SK-MEL-5 (cell line): ENCODE measurements at regions not wholly inside any gene's neighbourhood (a gene's known extent, or its start where the extent isn't known, plus 50 kb on each side); places are given as distances from the start of the nearest gene placed in this dataset.
A peak's percentile ranks its signal among the peaks of the same experiment; 100 is the strongest.

ENCODE experiments used
- DNase-seq: peaks from one replicate; pipeline ENCODE4 v3.0.0-alpha.2; 2016; ENCODE audit warnings: low read depth, low spot score
- in situ Hi-C: cut with HindIII; loops from 2 replicates; pipeline ENCODE4 v1.10.0; 2016; ENCODE audit warnings: low sequenced_read_pairs, high pct_unique_total_duplicates, low pct_unique_long_range_greater_than_20kb

DNA sequence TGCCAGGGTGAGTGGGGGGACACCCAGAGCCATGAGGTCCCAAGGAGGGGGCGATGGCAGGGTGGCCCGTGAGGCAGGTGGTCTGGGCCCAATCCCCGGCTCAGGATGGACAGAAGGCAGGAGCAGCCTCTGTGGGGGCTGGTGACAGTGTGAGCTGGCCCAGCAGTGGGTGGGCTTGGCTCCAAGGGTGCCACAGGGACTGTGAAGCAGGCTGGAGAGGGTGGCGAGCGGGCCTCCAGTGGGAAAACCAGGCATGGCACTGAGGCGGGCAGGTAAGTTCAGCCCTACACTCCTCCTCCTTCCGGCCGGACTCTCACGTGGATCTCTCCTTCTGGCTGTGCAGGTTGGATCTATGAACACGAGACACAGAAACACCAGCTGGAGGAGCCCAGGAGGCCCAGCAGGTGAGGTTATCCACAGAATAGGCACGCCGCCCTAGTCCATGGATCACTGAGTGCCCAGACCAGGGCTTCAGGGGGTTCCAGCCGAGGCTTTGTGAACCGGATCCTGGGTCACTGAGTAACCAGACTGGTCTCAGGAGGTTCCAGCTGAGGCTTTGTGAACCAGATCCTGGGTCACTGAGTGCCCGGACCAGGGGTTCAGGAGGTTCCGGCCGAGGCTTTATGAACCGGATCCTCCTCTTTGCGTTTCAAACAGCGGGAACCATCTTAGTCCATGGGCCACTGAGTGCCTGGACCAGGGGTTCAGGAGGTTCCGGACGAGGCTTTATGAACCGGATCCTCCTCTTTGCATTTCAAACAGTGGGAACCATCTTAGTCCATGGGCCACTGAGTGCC lies 76.4 kb upstream of the BHLHE23 start:
- in situ Hi-C loops = no loop called here
- DNase-seq = no peak

DNA sequence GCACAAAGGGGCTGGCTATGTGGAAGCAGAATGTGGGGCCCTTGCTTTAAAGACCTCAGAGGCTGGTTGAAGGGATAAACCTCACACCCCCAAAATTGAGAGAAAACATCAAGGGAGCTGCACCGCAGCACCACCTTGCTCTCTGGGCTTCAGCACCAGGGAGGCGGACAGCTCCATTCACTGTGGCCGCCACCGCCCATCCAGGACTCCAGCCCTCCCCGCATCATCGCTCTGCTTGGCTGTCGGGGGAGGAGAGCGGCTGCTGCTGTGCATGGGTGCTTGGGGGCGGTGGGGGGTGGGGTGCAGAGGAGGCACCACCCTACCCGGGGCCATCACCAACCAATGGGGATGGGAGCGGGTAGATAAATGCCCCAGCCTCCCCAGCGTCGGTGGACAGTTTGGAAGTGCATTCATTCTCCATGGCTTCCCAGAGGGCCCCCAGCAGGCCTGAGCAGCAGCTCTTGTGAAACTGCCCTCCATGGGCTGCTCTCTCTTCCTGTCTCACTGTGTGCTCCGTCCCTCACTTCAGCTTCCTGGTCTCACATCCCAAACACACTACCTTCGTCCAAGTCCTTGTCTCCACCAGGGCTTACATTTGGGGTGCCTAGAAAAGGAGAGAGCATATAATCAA lies 75.7 kb upstream of the BHLHE23 start:
- DNase-seq = peak; percentile 30
- in situ Hi-C loops = no loop called here

- in situ Hi-C loops = no loop called here
- DNase-seq = no peak
Measured at GRCh38 chr20:63081831-63082230, 75.1 kb upstream of the BHLHE23 start.

DNA sequence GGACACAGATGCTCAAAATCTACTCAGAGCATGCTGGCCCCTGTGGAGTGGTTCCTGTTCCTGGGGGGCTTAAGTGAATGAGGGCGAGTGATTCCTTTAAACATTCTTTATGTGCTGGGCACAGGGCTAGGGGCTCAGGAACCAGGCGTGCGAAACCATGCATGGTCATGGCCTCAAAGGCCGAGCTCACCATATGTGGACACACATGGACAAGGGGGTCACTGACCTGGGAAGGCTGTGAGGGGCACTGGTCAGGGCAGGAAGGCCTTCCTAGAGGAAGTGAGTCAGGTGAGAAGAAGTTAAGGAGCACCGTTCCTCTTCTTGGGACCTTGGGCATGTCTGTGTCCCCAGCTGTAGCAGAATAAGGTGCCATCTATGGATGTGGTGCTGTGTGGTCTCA lies 74.6 kb upstream of the BHLHE23 start:
- no peak for DNase-seq
- in situ Hi-C loops = no loop called here

DNA sequence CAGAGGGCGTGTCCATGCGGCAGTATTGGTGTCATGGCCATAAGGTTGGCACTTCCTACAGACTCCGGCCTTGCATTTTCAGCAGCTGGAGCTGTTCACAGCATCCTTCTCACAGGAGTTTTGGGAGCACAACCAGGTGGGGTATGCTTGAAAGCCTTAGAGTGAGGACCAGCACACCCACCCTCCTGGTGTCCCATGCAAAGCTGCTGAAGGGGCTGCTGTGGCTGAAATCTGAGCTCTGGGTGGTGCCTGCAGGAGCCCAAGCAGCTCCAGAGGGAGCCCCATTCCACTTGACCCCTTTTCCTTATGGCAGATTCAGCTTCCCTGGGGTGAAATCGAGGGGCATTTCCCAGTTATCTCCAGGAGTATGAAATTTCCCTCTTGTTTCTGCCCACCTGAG lies 74.0 kb upstream of the BHLHE23 start:
- DNase-seq = no peak
- in situ Hi-C loops = no loop called here

- in situ Hi-C loops = no loop called here
Measured at GRCh38 chr20:63080411-63080810, 73.6 kb upstream of the BHLHE23 start.

GRCh38 chr20:63079971-63080370 lies 73.2 kb upstream of the BHLHE23 start:
- DNase-seq = no peak
- in situ Hi-C loops = no loop called here

More at GRCh38 chr20:63080411-63080810, 73.6 kb upstream of the BHLHE23 start:
- no peak for DNase-seq

- DNase-seq = no peak
- in situ Hi-C loops = no loop called here
Measured at GRCh38 chr20:63077705-63078104, 70.9 kb upstream of the BHLHE23 start.

- in situ Hi-C loops = no loop called here
- no peak for DNase-seq
Measured at GRCh38 chr20:63076421-63076820, 69.7 kb upstream of the BHLHE23 start.

DNA sequence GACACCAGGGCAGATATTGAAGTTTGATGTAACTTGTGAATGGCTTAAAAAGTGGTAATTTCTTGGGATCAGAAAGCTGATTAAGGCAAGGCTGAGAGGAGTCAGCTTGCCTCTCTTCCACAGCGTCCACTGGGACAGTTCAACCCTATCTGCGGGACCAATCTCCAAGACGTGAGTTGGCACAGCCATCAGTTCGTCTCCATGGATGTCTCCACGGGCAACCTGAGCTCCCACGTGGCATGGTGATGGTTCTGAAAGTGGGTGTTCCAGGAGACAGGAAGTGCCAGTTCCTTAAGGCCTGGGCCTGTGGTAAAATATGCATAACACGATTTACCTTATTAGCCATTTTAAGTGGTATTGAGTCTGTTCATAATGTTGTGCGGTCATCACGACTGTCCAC lies 67.9 kb upstream of the BHLHE23 start:
- in situ Hi-C loops = no loop called here
- DNase-seq = no peak

DNA sequence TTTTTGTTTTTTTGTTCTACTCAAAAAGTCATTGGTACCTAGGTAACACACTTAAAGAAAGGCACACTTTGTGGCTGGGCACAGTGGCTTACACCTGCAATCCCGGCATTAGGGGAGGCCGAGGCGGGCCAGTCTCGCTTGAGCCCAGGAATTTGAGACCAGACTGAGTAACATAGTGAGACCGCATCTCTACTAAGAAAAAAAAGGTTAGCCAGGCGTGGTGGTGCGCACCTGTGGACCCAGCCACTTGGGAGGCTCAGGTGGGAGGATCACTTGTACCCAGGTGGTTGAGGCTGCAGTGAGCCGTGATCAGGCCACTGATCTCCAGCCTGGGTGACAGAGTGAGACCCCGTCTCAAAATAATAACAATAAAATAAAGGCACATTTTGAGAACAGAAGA lies 67.4 kb upstream of the BHLHE23 start:
- in situ Hi-C loops = no loop called here
- no peak for DNase-seq

DNA sequence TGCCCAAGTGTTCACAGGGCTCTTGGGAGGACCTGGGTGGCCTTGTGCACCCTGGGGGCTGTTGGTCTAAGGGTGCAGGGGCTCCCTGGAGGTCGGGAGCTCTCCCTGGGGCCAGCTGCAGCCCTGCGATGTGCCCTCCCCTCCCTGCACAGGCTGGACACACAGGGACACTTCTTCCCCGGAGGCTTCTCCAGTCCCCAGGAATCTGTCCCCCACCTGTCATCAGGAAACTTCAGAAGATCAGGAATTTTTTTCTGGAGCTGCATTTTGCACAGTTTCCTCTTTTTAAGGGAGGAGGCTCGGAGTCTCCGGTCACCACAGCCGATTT lies 66.9 kb upstream of the BHLHE23 start:
- in situ Hi-C loops = no loop called here
- DNase-seq = no peak

DNA sequence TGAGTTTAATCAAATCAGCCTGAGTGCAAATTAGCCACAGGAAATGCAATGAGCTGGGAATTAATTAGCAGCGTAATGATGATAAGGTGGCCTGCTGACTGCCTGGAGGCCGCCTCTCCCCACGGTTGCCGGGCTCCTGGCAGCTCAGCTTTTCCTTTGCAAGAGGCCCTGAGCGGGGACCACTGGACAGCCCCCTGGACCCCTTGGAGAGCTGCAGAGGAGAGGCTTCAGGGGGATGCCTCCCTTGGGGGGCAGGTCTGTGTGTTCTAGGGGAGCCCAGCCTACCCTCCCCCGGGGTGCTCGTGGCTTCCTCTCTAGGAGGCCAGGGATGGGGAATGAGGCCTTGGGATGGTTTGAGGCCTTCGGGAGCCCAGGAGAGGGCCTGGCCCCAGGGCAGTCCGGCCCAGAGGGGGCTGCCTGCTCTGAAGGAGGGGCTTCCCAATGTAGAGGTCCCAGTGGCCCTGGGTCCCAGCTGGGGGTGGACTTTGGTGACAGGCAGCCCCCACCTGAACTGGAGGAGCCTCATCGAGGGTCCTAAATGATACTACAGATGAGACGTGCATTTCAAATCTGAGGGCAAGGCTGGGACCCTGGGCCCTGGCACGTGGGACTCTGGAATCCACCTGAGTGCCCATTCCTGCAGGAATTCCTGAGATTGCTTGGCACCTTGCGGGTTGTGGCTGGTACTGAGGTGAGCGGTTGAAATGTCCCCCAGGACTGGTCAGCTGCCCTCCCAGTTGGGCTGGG lies 66.4 kb upstream of the BHLHE23 start:
- DNase-seq = no peak
- in situ Hi-C loops = no loop called here

- in situ Hi-C loops = no loop called here
- DNase-seq = no peak
Measured at GRCh38 chr20:63072231-63072791, 65.5 kb upstream of the BHLHE23 start.

DNA sequence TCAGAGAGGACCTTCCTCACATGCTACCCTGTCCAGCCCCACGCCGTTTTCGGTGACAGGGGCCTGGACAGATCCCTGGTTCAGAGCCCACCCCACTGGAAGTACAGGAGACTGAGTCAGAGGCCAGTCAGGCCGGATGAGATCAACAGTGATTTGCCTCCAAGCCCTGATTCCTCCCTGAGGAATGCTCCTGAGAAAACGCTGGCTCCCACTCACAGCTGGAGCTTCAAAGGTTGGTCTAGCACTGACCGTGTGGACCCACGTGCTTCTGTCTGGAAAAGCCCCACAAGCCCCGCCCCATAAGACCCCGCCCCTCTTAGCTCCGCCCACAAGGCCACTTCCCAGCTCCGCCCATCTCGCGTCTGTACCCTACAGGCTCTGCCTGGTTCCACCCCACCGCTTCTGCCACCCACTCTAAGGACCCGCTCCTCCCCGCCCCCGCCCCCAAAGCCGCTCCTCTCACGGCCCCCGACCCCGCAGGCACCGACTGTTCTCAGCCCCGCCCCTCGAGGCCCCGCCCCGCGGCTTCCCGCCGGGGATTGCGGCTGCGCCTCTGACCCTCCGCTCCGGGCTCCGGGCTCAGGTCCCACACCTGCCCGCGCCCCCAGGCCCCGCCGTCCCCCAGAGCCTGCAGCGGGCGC lies 64.9 kb upstream of the BHLHE23 start:
- DNase-seq = peak; percentile 57
- in situ Hi-C loops = no loop called here

DNA sequence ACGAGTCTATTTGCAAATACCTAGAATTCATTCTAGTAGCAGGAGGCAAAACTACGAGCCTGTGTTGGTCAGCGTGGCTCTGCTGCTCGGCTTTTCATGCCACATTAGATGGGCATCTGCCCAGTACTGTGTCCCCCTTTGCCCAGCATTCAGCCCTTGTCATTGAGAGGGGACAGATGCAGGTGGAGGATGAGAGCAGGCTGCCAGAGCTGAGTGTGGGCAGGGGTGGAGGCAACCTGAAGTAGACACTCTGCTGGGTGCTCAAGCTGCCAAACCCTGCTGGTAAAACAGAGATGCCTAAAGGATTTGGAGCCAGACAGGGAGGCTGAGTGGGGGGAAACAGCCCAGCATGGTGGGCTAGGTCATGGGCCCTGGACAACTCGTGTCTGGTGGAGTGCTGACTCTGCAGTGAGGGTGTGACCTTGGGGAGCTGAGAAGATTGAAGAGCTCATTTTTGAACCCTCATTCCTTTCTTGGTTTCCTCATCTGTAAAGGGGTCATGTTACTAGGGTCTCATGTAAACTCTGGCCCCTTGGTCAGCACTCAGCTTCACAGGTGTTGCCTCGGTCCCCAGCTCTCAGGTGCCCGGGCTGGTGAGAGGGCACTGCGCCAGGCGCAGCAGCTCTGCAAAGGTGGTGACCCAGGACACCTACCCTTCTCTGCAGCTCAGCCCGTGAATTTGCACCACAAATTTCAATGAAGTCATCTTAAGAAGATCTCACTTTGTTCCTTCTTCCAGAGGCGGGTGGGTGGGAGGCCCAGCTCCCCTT lies 64.2 kb upstream of the BHLHE23 start:
- in situ Hi-C loops = no loop called here
- DNase-seq = no peak

DNA sequence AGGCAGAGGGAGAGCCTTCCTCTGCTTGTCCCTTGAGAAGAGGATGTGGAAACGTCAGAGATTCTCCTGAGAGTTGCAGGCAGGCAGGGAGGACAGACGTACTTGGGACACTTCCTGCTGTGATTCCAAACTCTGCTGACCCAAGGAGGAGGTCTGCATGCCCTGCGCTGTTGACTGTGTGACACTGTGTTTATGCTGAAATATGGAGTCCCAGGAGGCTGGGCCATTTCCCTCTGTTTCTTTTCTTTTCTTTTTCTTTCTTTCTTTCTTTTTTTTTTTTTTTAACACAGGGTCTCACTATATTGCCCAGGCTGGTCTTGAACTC lies 63.5 kb upstream of the BHLHE23 start:
- in situ Hi-C loops = no loop called here
- DNase-seq = no peak
